Peyer's patch (tissue), 4 donors: ENCODE measurements at regions not wholly inside any gene's neighbourhood (a gene's known extent, or its start where the extent isn't known, plus 50 kb on each side); places are given as distances from the start of the nearest gene placed in this dataset.

Source experiments
- POLR2A ChIP-seq, 2 donors: fragments of 450-650 bp; IDR thresholded peaks; one replicate each; pipeline ENCODE4 v1.5.1; 2017; ENCODE audit warnings: antibody characterized with exemption in 2 of 2, mild to moderate bottlenecking in 2 of 2, moderate library complexity in 2 of 2
- TF ChIP-seq, protein P1 (sequence below), 6 experiments: fragments of 450-650 bp in 4 of 6; fragments of 200-600 bp in 2 of 6; sonication (generic) in 1 of 6; IDR thresholded peaks; one replicate each; pipeline ENCODE4 v1.5.1; 2017 to 2019; ENCODE audit warnings: antibody characterized with exemption in 6 of 6, mild to moderate bottlenecking in 3 of 6, moderate library complexity in 1 of 6

DNA sequence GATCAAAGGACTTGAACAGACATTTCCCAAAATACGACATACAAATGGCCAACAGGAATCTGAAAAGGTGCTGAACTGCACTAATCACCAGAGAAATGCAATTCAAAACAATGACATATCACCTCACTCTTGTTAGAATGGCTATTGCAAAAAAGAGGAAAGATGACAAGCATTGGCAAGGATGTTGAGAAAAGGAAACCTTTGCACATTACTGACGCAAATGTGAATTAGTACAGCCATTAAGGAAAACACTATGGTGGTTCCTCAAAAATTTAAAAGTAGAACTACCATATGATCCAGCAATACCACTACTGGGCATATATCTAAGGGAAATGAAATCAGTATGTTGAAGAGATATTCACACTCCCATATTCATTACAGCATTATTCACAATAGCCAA, 57.7 kb upstream of the ASPRV1 start:
- TF ChIP-seq, protein P1, sequence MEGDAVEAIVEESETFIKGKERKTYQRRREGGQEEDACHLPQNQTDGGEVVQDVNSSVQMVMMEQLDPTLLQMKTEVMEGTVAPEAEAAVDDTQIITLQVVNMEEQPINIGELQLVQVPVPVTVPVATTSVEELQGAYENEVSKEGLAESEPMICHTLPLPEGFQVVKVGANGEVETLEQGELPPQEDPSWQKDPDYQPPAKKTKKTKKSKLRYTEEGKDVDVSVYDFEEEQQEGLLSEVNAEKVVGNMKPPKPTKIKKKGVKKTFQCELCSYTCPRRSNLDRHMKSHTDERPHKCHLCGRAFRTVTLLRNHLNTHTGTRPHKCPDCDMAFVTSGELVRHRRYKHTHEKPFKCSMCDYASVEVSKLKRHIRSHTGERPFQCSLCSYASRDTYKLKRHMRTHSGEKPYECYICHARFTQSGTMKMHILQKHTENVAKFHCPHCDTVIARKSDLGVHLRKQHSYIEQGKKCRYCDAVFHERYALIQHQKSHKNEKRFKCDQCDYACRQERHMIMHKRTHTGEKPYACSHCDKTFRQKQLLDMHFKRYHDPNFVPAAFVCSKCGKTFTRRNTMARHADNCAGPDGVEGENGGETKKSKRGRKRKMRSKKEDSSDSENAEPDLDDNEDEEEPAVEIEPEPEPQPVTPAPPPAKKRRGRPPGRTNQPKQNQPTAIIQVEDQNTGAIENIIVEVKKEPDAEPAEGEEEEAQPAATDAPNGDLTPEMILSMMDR (IDR thresholded peaks at IDR 0.05): no peak
- TF ChIP-seq POLR2A (IDR thresholded peaks at IDR 0.05): no peak
